Neural progenitor cell (in vitro differentiated cells): ENCODE measurements at regions not wholly inside any gene's neighbourhood (a gene's known extent, or its start where the extent isn't known, plus 50 kb on each side); places are given as distances from the start of the nearest gene placed in this dataset.

ENCODE experiments used
- EZH2 ChIP-seq: fragments of 200-600 bp; sonication (generic); IDR thresholded peaks from 2 replicates; pipeline ENCODE4 v1.6.1; 2017; ENCODE audit warnings: antibody characterized with exemption, mild to moderate bottlenecking, moderate library complexity
- TF ChIP-seq, protein P1 (sequence below): fragments of 200-600 bp; sonication (generic); IDR thresholded peaks from 2 replicates; pipeline ENCODE4 v1.5.1; 2017; ENCODE audit warnings: antibody characterized with exemption, mild to moderate bottlenecking

DNA sequence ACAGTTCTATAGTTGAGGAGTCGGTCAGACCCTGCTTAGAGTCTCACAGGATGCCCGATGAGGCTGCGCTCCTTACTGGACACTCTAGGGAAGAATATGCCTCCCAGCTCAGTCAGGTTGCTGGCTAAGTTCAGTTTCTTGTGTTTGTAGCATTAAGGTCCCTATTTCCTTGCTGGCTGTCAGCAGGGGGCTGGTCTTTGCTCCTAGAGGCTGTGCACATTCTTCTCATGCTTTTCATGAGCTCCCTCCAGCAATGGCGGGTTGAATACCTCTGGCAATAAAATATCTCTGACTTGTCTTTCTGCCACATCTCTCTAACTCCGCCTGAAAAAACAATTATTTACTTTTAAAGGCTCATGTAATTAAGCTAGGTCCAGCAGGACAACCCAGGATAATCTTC is 79.4 kb upstream of the DNAJC10 start:
- TF ChIP-seq, protein P1, sequence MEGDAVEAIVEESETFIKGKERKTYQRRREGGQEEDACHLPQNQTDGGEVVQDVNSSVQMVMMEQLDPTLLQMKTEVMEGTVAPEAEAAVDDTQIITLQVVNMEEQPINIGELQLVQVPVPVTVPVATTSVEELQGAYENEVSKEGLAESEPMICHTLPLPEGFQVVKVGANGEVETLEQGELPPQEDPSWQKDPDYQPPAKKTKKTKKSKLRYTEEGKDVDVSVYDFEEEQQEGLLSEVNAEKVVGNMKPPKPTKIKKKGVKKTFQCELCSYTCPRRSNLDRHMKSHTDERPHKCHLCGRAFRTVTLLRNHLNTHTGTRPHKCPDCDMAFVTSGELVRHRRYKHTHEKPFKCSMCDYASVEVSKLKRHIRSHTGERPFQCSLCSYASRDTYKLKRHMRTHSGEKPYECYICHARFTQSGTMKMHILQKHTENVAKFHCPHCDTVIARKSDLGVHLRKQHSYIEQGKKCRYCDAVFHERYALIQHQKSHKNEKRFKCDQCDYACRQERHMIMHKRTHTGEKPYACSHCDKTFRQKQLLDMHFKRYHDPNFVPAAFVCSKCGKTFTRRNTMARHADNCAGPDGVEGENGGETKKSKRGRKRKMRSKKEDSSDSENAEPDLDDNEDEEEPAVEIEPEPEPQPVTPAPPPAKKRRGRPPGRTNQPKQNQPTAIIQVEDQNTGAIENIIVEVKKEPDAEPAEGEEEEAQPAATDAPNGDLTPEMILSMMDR = no peak
- TF ChIP-seq EZH2 = no peak
